ENCODE measurements at regions not wholly inside any gene's neighbourhood (a gene's known extent, or its start where the extent isn't known, plus 50 kb on each side); places are given as distances from the start of the nearest gene placed in this dataset.

DNA sequence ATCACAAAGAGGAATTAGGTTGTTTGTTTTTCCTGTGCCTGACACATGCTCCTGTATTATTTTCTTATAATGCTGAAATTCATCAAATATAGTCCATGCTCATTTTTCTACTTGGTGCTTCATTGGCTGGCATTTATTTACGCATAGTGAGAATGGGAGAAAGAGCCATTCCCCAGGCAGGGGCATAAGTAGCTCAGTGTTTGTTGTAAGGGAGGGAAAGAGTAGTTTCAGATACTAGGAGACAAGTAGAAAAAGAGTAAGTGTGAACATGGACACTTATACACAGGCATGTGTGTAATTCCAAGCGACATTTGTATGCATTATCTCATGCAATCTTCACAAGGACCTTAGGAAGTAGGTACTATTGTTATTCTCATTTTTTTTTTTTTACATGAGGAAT, 111.9 kb upstream of the UGP2 start:
- no peak for TF ChIP-seq POLR2A (IDR thresholded peaks at IDR 0.05)
- TF ChIP-seq, protein P1, sequence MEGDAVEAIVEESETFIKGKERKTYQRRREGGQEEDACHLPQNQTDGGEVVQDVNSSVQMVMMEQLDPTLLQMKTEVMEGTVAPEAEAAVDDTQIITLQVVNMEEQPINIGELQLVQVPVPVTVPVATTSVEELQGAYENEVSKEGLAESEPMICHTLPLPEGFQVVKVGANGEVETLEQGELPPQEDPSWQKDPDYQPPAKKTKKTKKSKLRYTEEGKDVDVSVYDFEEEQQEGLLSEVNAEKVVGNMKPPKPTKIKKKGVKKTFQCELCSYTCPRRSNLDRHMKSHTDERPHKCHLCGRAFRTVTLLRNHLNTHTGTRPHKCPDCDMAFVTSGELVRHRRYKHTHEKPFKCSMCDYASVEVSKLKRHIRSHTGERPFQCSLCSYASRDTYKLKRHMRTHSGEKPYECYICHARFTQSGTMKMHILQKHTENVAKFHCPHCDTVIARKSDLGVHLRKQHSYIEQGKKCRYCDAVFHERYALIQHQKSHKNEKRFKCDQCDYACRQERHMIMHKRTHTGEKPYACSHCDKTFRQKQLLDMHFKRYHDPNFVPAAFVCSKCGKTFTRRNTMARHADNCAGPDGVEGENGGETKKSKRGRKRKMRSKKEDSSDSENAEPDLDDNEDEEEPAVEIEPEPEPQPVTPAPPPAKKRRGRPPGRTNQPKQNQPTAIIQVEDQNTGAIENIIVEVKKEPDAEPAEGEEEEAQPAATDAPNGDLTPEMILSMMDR (IDR thresholded peaks at IDR 0.05), result no peak
- TF ChIP-seq EP300 (IDR thresholded peaks at IDR 0.05), result no peak
- TF ChIP-seq POLR2AphosphoS5 (IDR thresholded peaks at IDR 0.05), result no peak

Data from gastroesophageal sphincter (tissue), 3 donors.